OCI-LY7 (cell line): ENCODE measurements at regions not wholly inside any gene's neighbourhood (a gene's known extent, or its start where the extent isn't known, plus 50 kb on each side); places are given as distances from the start of the nearest gene placed in this dataset.

ENCODE experiments used
- CTCF ChIP-seq: fragments of 200-600 bp; sonication (generic); conservative IDR thresholded peaks from 2 replicates; pipeline ENCODE4 v1.5.1; 2014; ENCODE audit warnings: mild to moderate bottlenecking, antibody characterized with exemption, low read length, moderate library complexity, mixed read lengths
- EZH2phosphoT487 ChIP-seq: fragments of 200-600 bp; sonication (generic); IDR thresholded peaks from 2 replicates; pipeline ENCODE4 v1.6.1; 2018; ENCODE audit warnings: low read depth, borderline replicate concordance, mild to moderate bottlenecking, mixed run types, antibody characterized with exemption, low read length, moderate library complexity, mixed read lengths

DNA sequence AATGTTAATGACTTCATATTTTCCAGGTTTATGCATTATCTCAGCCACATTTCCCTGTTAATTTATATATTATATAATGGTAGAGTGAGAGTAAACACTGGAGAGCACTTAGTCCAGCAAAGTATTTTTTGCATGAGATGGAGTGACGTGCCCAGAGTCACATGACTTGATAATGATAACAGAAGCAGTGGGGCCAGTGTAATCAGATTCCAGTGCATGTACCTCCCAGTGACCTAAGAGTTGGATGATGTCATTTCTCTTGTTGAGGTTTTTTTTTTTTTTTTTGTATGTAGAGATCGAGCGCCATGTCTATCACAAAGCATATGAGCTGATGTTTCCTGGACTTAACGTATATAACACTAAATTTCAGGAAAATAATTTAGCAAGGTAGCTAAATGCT lies 375.3 kb downstream of the CNTN6 start:
- no peak for TF ChIP-seq CTCF
- no peak for TF ChIP-seq EZH2phosphoT487
